ENCODE measurements at regions not wholly inside any gene's neighbourhood (a gene's known extent, or its start where the extent isn't known, plus 50 kb on each side); places are given as distances from the start of the nearest gene placed in this dataset.

DNA sequence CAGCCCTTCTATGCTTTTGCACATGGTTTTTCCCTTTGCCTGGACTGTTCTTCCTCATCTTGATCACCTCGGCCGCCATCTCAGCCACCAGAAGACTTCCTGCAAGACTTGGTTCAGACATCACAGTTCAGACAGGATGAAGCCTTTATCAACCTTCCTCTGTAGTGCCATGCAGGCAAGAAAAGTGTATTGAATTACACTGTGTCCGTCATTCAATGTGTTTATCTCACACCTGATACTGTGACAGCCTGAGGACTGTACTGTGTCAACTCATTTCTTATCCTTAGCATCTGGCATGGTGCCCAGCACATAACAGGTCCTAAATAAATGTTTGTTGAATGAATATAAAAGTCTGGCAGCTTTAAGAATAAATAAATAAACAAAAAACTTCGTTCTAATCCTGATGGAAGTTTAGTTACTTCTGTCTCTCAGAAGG lies 133.3 kb upstream of the MAN1A1 start:
- Histone ChIP-seq H3K27ac (no peak overlapping the region), H3K36me3 (no peaks in the 10 kb centered on the region), H3K27me3 (no peaks in the 10 kb centered on the region), H3K4me1 (peaks cover 0 to 6% (median 0%) of the 10 kb centered on the region in 12 donors), H3K9me3 (no peaks in the 10 kb centered on the region), H3K4me3 (no peak overlapping the region)
- no peak for TF ChIP-seq POLR2A (IDR thresholded peaks at IDR 0.05)
- TF ChIP-seq, protein P1, sequence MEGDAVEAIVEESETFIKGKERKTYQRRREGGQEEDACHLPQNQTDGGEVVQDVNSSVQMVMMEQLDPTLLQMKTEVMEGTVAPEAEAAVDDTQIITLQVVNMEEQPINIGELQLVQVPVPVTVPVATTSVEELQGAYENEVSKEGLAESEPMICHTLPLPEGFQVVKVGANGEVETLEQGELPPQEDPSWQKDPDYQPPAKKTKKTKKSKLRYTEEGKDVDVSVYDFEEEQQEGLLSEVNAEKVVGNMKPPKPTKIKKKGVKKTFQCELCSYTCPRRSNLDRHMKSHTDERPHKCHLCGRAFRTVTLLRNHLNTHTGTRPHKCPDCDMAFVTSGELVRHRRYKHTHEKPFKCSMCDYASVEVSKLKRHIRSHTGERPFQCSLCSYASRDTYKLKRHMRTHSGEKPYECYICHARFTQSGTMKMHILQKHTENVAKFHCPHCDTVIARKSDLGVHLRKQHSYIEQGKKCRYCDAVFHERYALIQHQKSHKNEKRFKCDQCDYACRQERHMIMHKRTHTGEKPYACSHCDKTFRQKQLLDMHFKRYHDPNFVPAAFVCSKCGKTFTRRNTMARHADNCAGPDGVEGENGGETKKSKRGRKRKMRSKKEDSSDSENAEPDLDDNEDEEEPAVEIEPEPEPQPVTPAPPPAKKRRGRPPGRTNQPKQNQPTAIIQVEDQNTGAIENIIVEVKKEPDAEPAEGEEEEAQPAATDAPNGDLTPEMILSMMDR (IDR thresholded peaks at IDR 0.05): no peak
- WGBS, 4 donors: 54 to 70% (median 59%) methylated on average over 4 of the region's 4 CpGs
- ATAC-seq (peak in 3 of 4 donors; percentile 42 to 88 (median 81)), DNase-seq (peak in 1 of 5 donors; percentile 31)
- intact Hi-C loops (cut with DNase I): no loop called here

DNA sequence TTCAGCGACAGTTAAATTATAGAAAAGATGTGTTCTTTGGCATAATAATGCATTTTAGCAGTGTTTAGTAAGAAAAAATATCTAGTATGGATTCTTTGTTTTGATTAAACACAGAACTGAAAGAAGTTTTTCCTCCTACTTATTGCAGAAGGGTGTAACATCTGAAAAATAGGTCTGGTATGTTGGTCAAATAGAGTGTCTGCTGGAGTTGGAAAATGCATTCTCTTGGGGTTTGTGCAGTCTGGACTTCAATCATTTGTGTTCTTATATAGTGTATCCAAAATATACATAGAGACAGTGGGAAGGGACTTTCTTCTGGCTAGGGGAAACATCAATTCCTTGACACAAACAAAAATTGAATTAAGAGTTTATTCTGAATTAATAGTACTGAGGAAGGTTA lies 132.4 kb upstream of the MAN1A1 start:
- Histone ChIP-seq H3K27me3 (no peaks in the 10 kb centered on the region), H3K4me3 (no peak overlapping the region), H3K36me3 (no peaks in the 10 kb centered on the region), H3K27ac (no peak overlapping the region), H3K4me1 (peaks cover 0 to 6% (median 0%) of the 10 kb centered on the region in 12 donors), H3K9me3 (no peaks in the 10 kb centered on the region)
- DNase-seq: no peak
- WGBS, 4 donors: 82 to 90% (median 86%) methylated on average over 1 of the region's 1 CpG
- TF ChIP-seq POLR2A (IDR thresholded peaks at IDR 0.05): no peak
- TF ChIP-seq, protein P1 (IDR thresholded peaks at IDR 0.05): no peak
- intact Hi-C loops (cut with DNase I): no loop called here
- ATAC-seq: no peak

DNA sequence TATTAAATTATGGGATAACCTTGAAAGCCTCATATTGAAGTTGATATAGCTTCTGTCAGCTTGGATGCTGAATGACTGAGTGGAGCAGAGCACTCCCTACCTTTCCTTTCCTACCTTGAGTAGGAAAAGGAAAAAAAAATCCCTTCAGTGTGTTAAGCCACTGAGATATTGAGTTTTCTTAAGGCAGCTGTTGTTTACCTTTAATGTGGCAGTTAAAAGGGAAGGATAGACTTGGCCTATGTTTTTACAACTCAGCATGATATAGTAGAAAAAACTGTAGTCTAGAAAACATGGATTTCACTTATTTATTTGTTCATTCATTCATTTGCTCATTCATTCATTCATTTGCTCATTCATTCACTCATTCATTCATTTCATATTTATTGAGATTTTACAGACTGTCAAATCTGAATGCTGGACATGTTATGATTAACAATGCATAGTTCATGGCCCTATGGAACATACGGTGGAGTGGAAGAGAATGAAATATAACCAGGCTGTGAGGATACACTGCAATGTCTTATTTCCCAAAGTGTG lies 131.5 kb upstream of the MAN1A1 start:
- H3K27ac ChIP-seq: no peak overlapping the region
- no peak for TF ChIP-seq POLR2A (IDR thresholded peaks at IDR 0.05)
- TF ChIP-seq, protein P1 (IDR thresholded peaks at IDR 0.05): no peak
- no peak for ATAC-seq
- H3K9me3 ChIP-seq: no peaks in the 10 kb centered on the region
- 96 to 98% (median 96%) methylated on average over 1 of the region's 1 CpG for WGBS, 4 donors
- no peak for DNase-seq
- no peaks in the 10 kb centered on the region for H3K27me3 ChIP-seq
- peaks cover 0 to 6% (median 0%) of the 10 kb centered on the region in 12 donors for H3K4me1 ChIP-seq
- no peaks in the 10 kb centered on the region for H3K36me3 ChIP-seq
- intact Hi-C loops (cut with DNase I): no loop called here
- no peak overlapping the region for H3K4me3 ChIP-seq

DNA sequence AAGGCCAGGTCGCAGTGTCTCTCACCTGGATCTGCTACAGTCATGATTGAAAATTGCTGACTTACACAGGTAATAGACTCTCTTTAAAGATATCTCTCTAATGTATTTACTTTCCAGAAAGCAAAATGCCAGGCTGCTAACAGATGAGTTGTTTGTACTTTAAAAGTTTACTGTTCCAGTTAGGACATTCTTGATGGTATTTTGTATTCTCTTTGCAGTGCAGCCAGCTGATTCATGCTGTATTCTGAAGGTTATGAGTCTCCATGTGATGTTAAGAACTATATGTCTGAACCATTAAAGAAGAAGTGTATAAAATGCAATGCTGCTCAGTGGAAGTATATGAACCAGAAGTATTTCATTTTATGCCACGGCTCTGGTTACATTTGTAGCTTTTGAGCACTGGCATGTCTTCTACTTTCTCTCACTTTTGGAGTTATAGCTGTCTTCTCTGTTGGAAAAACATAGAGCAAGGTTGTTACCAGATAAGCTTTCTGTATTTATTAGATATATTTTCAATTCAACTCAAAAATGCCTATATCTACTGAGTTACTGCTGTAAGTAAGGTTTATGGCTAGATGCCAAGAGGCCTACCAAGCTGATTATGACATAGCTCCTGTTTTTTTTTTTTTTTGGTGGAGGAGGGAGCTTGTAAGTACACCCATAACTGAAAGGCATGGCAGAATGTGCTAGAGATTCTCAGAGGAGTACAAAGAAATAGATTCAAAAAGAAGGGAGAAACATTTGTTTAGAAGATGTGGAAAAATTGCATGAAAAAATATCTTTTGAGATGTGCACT lies 130.5 kb upstream of the MAN1A1 start:
- intact Hi-C loops (cut with DNase I): no loop called here
- ATAC-seq: no peak
- Histone ChIP-seq H3K9me3 (no peaks in the 10 kb centered on the region), H3K27ac (no peak overlapping the region), H3K27me3 (no peaks in the 10 kb centered on the region), H3K4me3 (no peak overlapping the region), H3K4me1 (peaks cover 0 to 6% (median 0%) of the 10 kb centered on the region in 12 donors), H3K36me3 (no peaks in the 10 kb centered on the region)
- TF ChIP-seq POLR2A (IDR thresholded peaks at IDR 0.05): no peak
- TF ChIP-seq, protein P1 (IDR thresholded peaks at IDR 0.05): no peak
- DNase-seq: no peak
- 89 to 96% (median 93%) methylated on average over 2 of the region's 2 CpGs for WGBS, 4 donors

Data from heart left ventricle (tissue), 16 donors.